Erythroblast (primary cell): ENCODE measurements at regions not wholly inside any gene's neighbourhood (a gene's known extent, or its start where the extent isn't known, plus 50 kb on each side); places are given as distances from the start of the nearest gene placed in this dataset.

Experiments
- GATA1 ChIP-seq: IDR thresholded peaks from 2 replicates; pipeline ENCODE4 v1.6.1; 2011; ENCODE audit warnings: low read depth, mild to moderate bottlenecking, control low read depth, low read length, moderate library complexity
- POLR2A ChIP-seq: IDR thresholded peaks from 2 replicates; pipeline ENCODE4 v1.6.1; 2011; ENCODE audit warnings: mild to moderate bottlenecking, low read length

GRCh38 chr10:33094263-33095051 lies 136.4 kb upstream of the ITGB1 start:
- no peak for TF ChIP-seq POLR2A
- no peak for TF ChIP-seq GATA1
